Endothelial cell (in vitro differentiated cells): ENCODE measurements at regions not wholly inside any gene's neighbourhood (a gene's known extent, or its start where the extent isn't known, plus 50 kb on each side); places are given as distances from the start of the nearest gene placed in this dataset.

Source experiments
- DNase-seq: peaks from one replicate; pipeline ENCODE4 v3.0.0; 2021; ENCODE audit warnings: low spot score
- H3K27ac Mint-ChIP-seq: one replicate; pipeline ENCODE4 v1.8.0; 2021; ENCODE audit warnings: mixed read lengths, inconsistent platforms; ENCODE audit not compliant: unreplicated experiment
- H3K27me3 Mint-ChIP-seq: one replicate; pipeline ENCODE4 v1.8.0; 2021; ENCODE audit warnings: mild to moderate bottlenecking, moderate library complexity, mixed read lengths, inconsistent platforms; ENCODE audit not compliant: unreplicated experiment
- H3K36me3 Mint-ChIP-seq: one replicate; pipeline ENCODE4 v1.8.0; 2021; ENCODE audit warnings: mild to moderate bottlenecking, low read depth, mixed read lengths, inconsistent platforms; ENCODE audit not compliant: unreplicated experiment
- H3K4me1 Mint-ChIP-seq: one replicate; pipeline ENCODE4 v1.8.0; 2021; ENCODE audit warnings: mild to moderate bottlenecking, mixed read lengths, inconsistent platforms; ENCODE audit not compliant: unreplicated experiment
- H3K4me3 Mint-ChIP-seq: one replicate; pipeline ENCODE4 v1.8.0; 2021; ENCODE audit warnings: mild to moderate bottlenecking, mixed read lengths, inconsistent platforms; ENCODE audit not compliant: unreplicated experiment
- H3K9me3 Mint-ChIP-seq: one replicate; pipeline ENCODE4 v1.8.0; 2021; ENCODE audit warnings: mixed read lengths, inconsistent platforms; ENCODE audit not compliant: unreplicated experiment
- TF ChIP-seq, protein P1 (sequence below): fragments of 200-600 bp; sonication (generic); IDR thresholded peaks from one replicate; pipeline ENCODE4 v1.5.0; 2021; ENCODE audit warnings: antibody characterized with exemption; ENCODE audit not compliant: unreplicated experiment

GRCh38 chr15:25242957-25243799, 195.6 kb downstream of the UBE3A start:
- TF ChIP-seq, protein P1, sequence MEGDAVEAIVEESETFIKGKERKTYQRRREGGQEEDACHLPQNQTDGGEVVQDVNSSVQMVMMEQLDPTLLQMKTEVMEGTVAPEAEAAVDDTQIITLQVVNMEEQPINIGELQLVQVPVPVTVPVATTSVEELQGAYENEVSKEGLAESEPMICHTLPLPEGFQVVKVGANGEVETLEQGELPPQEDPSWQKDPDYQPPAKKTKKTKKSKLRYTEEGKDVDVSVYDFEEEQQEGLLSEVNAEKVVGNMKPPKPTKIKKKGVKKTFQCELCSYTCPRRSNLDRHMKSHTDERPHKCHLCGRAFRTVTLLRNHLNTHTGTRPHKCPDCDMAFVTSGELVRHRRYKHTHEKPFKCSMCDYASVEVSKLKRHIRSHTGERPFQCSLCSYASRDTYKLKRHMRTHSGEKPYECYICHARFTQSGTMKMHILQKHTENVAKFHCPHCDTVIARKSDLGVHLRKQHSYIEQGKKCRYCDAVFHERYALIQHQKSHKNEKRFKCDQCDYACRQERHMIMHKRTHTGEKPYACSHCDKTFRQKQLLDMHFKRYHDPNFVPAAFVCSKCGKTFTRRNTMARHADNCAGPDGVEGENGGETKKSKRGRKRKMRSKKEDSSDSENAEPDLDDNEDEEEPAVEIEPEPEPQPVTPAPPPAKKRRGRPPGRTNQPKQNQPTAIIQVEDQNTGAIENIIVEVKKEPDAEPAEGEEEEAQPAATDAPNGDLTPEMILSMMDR: no peak
- H3K4me3 Mint-ChIP-seq: no peak overlapping the region
- H3K4me1 Mint-ChIP-seq: no peaks in the 10 kb centered on the region
- DNase-seq: no peak
- no peak overlapping the region for H3K27ac Mint-ChIP-seq
- H3K36me3 Mint-ChIP-seq: peaks cover 13% of the 10 kb centered on the region
- peaks cover 13% of the 10 kb centered on the region for H3K27me3 Mint-ChIP-seq
- H3K9me3 Mint-ChIP-seq: peaks cover 5% of the 10 kb centered on the region

DNA sequence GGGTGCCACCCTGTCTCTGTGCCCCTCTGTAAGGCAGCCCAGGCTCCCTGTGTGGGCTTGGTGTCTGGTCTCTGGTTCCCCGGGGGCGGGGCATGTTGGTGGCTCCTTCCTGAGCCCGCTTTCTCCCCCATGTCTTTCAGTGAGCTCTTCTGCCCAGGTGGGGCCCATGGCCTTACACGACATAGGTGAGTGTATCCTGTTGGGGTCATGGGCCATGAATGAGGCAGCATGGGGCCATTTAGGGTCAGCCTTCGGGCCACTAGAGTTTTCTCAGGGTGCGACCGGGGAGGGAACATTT, 195.1 kb downstream of the UBE3A start:
- no peak for DNase-seq
- no peaks in the 10 kb centered on the region for H3K4me1 Mint-ChIP-seq
- TF ChIP-seq, protein P1: no peak
- peaks cover 10% of the 10 kb centered on the region for H3K36me3 Mint-ChIP-seq
- no peak overlapping the region for H3K27ac Mint-ChIP-seq
- H3K9me3 Mint-ChIP-seq: peaks cover 3% of the 10 kb centered on the region
- H3K4me3 Mint-ChIP-seq: no peak overlapping the region
- H3K27me3 Mint-ChIP-seq: peaks cover 10% of the 10 kb centered on the region

- H3K9me3 Mint-ChIP-seq: peaks cover 3% of the 10 kb centered on the region
- H3K27ac Mint-ChIP-seq: no peak overlapping the region
- TF ChIP-seq, protein P1: no peak
- H3K27me3 Mint-ChIP-seq: peaks cover 9% of the 10 kb centered on the region
- no peaks in the 10 kb centered on the region for H3K4me1 Mint-ChIP-seq
- peaks cover 10% of the 10 kb centered on the region for H3K36me3 Mint-ChIP-seq
- no peak overlapping the region for H3K4me3 Mint-ChIP-seq
- no peak for DNase-seq
These were observed 193.9 kb downstream of the UBE3A start for GRCh38 chr15:25244731-25245585.

- Mint-ChIP-seq H3K36me3 (peaks cover 10% of the 10 kb centered on the region), H3K9me3 (peaks cover 3% of the 10 kb centered on the region), H3K27ac (no peak overlapping the region), H3K4me1 (no peaks in the 10 kb centered on the region), H3K4me3 (no peak overlapping the region), H3K27me3 (peaks cover 4% of the 10 kb centered on the region)
- no peak for DNase-seq
- TF ChIP-seq, protein P1: no peak
These were observed 192.8 kb downstream of the UBE3A start for GRCh38 chr15:25245801-25246622.
